ENCODE measurements at regions not wholly inside any gene's neighbourhood (a gene's known extent, or its start where the extent isn't known, plus 50 kb on each side); places are given as distances from the start of the nearest gene placed in this dataset.

GRCh38 chr10:108070789-108071188 lies 906.3 kb upstream of the SORCS1 start:
- no peak for DNase-seq (ENCODE audit: low read depth in 1 of 2, low spot score in 1 of 2)
- no peak for FAIRE-seq

DNA sequence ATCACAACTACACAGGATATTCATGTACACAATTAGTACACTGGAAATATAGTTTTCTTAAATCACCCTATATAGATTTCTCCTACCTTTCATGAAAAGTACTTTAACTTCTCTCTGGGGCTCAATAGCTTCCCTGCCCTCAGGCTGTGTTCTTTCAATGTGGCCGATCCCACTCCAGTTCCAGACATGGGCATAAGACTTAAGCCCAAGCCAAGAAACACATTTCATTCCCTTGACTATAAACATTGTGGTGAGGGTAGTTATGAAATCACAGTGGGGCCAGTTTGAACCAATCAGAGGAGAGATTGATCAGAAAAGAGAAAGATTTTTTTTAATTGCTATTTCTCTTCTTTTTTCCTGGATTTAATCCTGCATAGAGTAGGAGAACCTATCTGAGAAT lies 904.6 kb upstream of the SORCS1 start:
- CTCF ChIA-PET: no interaction called here
- Histone ChIP-seq H3K4me3 (no peak overlapping the region), H3K27ac (no peak overlapping the region), H3K9me3 (no peaks in the 10 kb centered on the region), H3K4me2 (no peak overlapping the region), H3K4me1 (no peaks in the 10 kb centered on the region)
- FAIRE-seq (no peak), ATAC-seq (no peak), DNase-seq (ENCODE audit: low read depth in 1 of 2, low spot score in 1 of 2) (no peak)
- 0% methylated on average over 1 of the region's 1 CpG for WGBS (ENCODE audit: missing lambda C conversion rate)
- no peak for TF ChIP-seq HES2 (IDR thresholded peaks at IDR 0.05)
- no peak for TF ChIP-seq KDM1A (IDR thresholded peaks at IDR 0.05; ENCODE audit: low read depth)
- TF ChIP-seq, protein P1, sequence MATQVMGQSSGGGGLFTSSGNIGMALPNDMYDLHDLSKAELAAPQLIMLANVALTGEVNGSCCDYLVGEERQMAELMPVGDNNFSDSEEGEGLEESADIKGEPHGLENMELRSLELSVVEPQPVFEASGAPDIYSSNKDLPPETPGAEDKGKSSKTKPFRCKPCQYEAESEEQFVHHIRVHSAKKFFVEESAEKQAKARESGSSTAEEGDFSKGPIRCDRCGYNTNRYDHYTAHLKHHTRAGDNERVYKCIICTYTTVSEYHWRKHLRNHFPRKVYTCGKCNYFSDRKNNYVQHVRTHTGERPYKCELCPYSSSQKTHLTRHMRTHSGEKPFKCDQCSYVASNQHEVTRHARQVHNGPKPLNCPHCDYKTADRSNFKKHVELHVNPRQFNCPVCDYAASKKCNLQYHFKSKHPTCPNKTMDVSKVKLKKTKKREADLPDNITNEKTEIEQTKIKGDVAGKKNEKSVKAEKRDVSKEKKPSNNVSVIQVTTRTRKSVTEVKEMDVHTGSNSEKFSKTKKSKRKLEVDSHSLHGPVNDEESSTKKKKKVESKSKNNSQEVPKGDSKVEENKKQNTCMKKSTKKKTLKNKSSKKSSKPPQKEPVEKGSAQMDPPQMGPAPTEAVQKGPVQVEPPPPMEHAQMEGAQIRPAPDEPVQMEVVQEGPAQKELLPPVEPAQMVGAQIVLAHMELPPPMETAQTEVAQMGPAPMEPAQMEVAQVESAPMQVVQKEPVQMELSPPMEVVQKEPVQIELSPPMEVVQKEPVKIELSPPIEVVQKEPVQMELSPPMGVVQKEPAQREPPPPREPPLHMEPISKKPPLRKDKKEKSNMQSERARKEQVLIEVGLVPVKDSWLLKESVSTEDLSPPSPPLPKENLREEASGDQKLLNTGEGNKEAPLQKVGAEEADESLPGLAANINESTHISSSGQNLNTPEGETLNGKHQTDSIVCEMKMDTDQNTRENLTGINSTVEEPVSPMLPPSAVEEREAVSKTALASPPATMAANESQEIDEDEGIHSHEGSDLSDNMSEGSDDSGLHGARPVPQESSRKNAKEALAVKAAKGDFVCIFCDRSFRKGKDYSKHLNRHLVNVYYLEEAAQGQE (IDR thresholded peaks at IDR 0.05): no peak
- POLR2A ChIA-PET: no interaction called here

More at GRCh38 chr10:108070789-108071188, 906.3 kb upstream of the SORCS1 start:
- Histone ChIP-seq H3K4me3 (no peak overlapping the region), H3K9me3 (no peaks in the 10 kb centered on the region), H3K27ac (no peak overlapping the region), H3K4me2 (no peak overlapping the region), H3K4me1 (no peaks in the 10 kb centered on the region)
- ATAC-seq: no peak
- POLR2A ChIA-PET: no interaction called here
- WGBS (ENCODE audit: missing lambda C conversion rate): 4% methylated on average over 2 of the region's 2 CpGs
- CTCF ChIA-PET: no interaction called here
- TF ChIP-seq, protein P2, sequence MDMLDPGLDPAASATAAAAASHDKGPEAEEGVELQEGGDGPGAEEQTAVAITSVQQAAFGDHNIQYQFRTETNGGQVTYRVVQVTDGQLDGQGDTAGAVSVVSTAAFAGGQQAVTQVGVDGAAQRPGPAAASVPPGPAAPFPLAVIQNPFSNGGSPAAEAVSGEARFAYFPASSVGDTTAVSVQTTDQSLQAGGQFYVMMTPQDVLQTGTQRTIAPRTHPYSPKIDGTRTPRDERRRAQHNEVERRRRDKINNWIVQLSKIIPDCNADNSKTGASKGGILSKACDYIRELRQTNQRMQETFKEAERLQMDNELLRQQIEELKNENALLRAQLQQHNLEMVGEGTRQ (IDR thresholded peaks at IDR 0.05): no peak
- TF ChIP-seq SMC3 (IDR thresholded peaks at IDR 0.05): no peak
- TF ChIP-seq, protein P3, sequence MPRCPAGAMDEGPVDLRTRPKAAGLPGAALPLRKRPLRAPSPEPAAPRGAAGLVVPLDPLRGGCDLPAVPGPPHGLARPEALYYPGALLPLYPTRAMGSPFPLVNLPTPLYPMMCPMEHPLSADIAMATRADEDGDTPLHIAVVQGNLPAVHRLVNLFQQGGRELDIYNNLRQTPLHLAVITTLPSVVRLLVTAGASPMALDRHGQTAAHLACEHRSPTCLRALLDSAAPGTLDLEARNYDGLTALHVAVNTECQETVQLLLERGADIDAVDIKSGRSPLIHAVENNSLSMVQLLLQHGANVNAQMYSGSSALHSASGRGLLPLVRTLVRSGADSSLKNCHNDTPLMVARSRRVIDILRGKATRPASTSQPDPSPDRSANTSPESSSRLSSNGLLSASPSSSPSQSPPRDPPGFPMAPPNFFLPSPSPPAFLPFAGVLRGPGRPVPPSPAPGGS (IDR thresholded peaks at IDR 0.05): no peak
- TF ChIP-seq RCOR1 (IDR thresholded peaks at IDR 0.05; ENCODE audit: low read depth, low read length): no peak
- TF ChIP-seq KDM5A (IDR thresholded peaks at IDR 0.05): no peak

GRCh38 chr10:108064746-108065260 lies 900.3 kb upstream of the SORCS1 start:
- Histone ChIP-seq H3K4me2 (no peak overlapping the region), H3K9me3 (no peaks in the 10 kb centered on the region), H3K4me1 (no peaks in the 10 kb centered on the region), H3K4me3 (no peak overlapping the region), H3K27ac (no peak overlapping the region)
- CTCF ChIA-PET: no interaction called here
- no peak for FAIRE-seq
- no peak for DNase-seq (ENCODE audit: low read depth in 1 of 2, low spot score in 1 of 2)
- POLR2A ChIA-PET: no interaction called here
- no peak for ATAC-seq
- no peak for TF ChIP-seq RAD21 (conservative IDR thresholded peaks at IDR 0.05 in 1 of 2, IDR thresholded peaks at IDR 0.05 in 1 of 2)
- TF ChIP-seq CEBPB (IDR thresholded peaks at IDR 0.05): no peak
- TF ChIP-seq TFCP2L1 (CRISPR knock-in tag; IDR thresholded peaks at IDR 0.05): no peak
- no peak for TF ChIP-seq ZNF302 (CRISPR knock-in tag; IDR thresholded peaks at IDR 0.05)
- TF ChIP-seq ZSCAN20 (CRISPR knock-in tag; IDR thresholded peaks at IDR 0.05): no peak
- TF ChIP-seq CHD2 (IDR thresholded peaks at IDR 0.05; ENCODE audit: low read length, partially characterized antibody): no peak
- no peak for TF ChIP-seq POLR2A (IDR thresholded peaks at IDR 0.05; ENCODE audit: low read length)
- no peak for TF ChIP-seq FOSB (CRISPR knock-in tag; IDR thresholded peaks at IDR 0.05)
- TF ChIP-seq EHMT2 (IDR thresholded peaks at IDR 0.05; ENCODE audit: low read depth): no peak
- TF ChIP-seq CTCF (IDR thresholded peaks at IDR 0.05): no peak
- TF ChIP-seq BHLHE40 (IDR thresholded peaks at IDR 0.05; ENCODE audit: low read depth, low read length): no peak
- no peak for TF ChIP-seq RARB (CRISPR knock-in tag; IDR thresholded peaks at IDR 0.05)
- TF ChIP-seq FOXS1 (CRISPR knock-in tag; IDR thresholded peaks at IDR 0.05): no peak
- no peak for TF ChIP-seq HMGXB4 (CRISPR knock-in tag; IDR thresholded peaks at IDR 0.05; ENCODE audit: borderline replicate concordance)
- TF ChIP-seq, protein P4, sequence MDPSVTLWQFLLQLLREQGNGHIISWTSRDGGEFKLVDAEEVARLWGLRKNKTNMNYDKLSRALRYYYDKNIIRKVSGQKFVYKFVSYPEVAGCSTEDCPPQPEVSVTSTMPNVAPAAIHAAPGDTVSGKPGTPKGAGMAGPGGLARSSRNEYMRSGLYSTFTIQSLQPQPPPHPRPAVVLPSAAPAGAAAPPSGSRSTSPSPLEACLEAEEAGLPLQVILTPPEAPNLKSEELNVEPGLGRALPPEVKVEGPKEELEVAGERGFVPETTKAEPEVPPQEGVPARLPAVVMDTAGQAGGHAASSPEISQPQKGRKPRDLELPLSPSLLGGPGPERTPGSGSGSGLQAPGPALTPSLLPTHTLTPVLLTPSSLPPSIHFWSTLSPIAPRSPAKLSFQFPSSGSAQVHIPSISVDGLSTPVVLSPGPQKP (IDR thresholded peaks at IDR 0.05; ENCODE audit: low read depth, low read length): no peak
- no peak for TF ChIP-seq MAZ (IDR thresholded peaks at IDR 0.05; ENCODE audit: borderline replicate concordance, low read depth, low read length)
